Panc1 (cell line): ENCODE measurements at regions not wholly inside any gene's neighbourhood (a gene's known extent, or its start where the extent isn't known, plus 50 kb on each side); places are given as distances from the start of the nearest gene placed in this dataset.

Source experiments
- ATAC-seq: fragments of 200-7000 bp; cut with Tn5 transposase; 2 replicates; pipeline ENCODE4 v1.9.1; 2020; ENCODE audit warnings: mild to moderate bottlenecking, moderate library complexity
- BruUV-seq: library from RNA; stranded (reverse); fragments of 400-500 nt; replicated peaks from 2 replicates; lab custom pipeline; 2021; lab: Mats Ljungman, UMichigan
- CTCF ChIA-PET: fragments of 300-600 bp; sonication (Branson Sonifier 250); formaldehyde crosslinking; loops from one replicate; lab custom pipeline; 2022; ENCODE audit warnings: antibody characterized with exemption; lab: Charles Lee
- POLR2A ChIA-PET: fragments of 300-600 bp; sonication (Branson Sonifier 250); formaldehyde crosslinking; loops from one replicate; lab custom pipeline; 2022; ENCODE audit warnings: antibody characterized with exemption; lab: Charles Lee
- DNase-seq: peaks from one replicate; pipeline ENCODE4 v3.0.0-alpha.2; 2010; ENCODE audit warnings: low read depth, low spot score
- H3K27ac ChIP-seq: 2 replicates; pipeline ENCODE4 v1.5.1; 2011; ENCODE audit warnings: mild to moderate bottlenecking, low read length, inconsistent platforms
- H3K27me3 ChIP-seq: fragments of 200-500 bp; sonication (Bioruptor generic); 2 replicates; pipeline ENCODE4 v1.6.0; 2014; ENCODE audit warnings: low read length, inconsistent platforms; ENCODE audit not compliant: control insufficient read depth, insufficient read depth
- H3K36me3 ChIP-seq: fragments of 200-500 bp; sonication (Bioruptor generic); 2 replicates; pipeline ENCODE4 v1.5.1; 2014; ENCODE audit warnings: inconsistent platforms, mild to moderate bottlenecking, low read length, moderate library complexity; ENCODE audit not compliant: control insufficient read depth, insufficient read depth
- H3K4me1 ChIP-seq: 2 replicates; pipeline ENCODE4 v1.5.1; 2011; ENCODE audit warnings: inconsistent platforms, mild to moderate bottlenecking, low read length, moderate library complexity; ENCODE audit not compliant: control insufficient read depth, insufficient read depth
- H3K4me3 ChIP-seq, 2 experiments: 2 replicates each; pipeline ENCODE4 v1.5.1; 2011 to 2012; ENCODE audit warnings: low read depth in 2 of 2, low read length in 2 of 2, mild to moderate bottlenecking in 2 of 2, inconsistent platforms in 1 of 2, moderate library complexity in 1 of 2
- H3K9me3 ChIP-seq: fragments of 200-500 bp; sonication (Bioruptor generic); 2 replicates; pipeline ENCODE4 v1.5.1; 2014; ENCODE audit warnings: low read depth, mild to moderate bottlenecking, inconsistent platforms, low read length, moderate library complexity; ENCODE audit not compliant: control insufficient read depth, insufficient read depth
- CTCF ChIP-seq: fragments of 450-650 bp; IDR thresholded peaks from 2 replicates; pipeline ENCODE4 v1.5.1; 2017; ENCODE audit warnings: mild to moderate bottlenecking
- POLR2AphosphoS5 ChIP-seq: IDR thresholded peaks from 2 replicates; pipeline ENCODE4 v1.6.1; 2012; ENCODE audit warnings: mild to moderate bottlenecking, low read depth, low read length, moderate library complexity
- REST ChIP-seq, 2 experiments: IDR thresholded peaks; 2 replicates each; pipeline ENCODE4 v1.6.1; 2011 to 2012; ENCODE audit warnings: low read depth in 2 of 2, control low read depth in 1 of 2, low read length in 1 of 2, mild to moderate bottlenecking in 1 of 2, moderate library complexity in 1 of 2; ENCODE audit not compliant: insufficient read depth in 1 of 2
- SIN3A ChIP-seq: IDR thresholded peaks from 2 replicates; pipeline ENCODE4 v1.6.1; 2012; ENCODE audit warnings: low read depth, mild to moderate bottlenecking, low read length, moderate library complexity, borderline replicate concordance; ENCODE audit not compliant: insufficient read depth
- TCF7L2 ChIP-seq: IDR thresholded peaks from 2 replicates; pipeline ENCODE4 v1.6.1; 2011; ENCODE audit warnings: mild to moderate bottlenecking, low read depth, low read length, inconsistent platforms
- in situ Hi-C: cut with HindIII; loops from 2 replicates; pipeline ENCODE4 v1.10.0; 2016; ENCODE audit warnings: low sequenced_read_pairs, low pct_unique_long_range_greater_than_20kb
- intact Hi-C: fragments of 100-400 bp; cut with micrococcal nuclease; formaldehyde crosslinking; loops from one replicate; pipeline ENCODE4 v1.10.0; 2022; ENCODE audit not compliant: unreplicated experiment

GRCh38 chr7:46197785-46198540 lies 276.9 kb upstream of the IGFBP3 start:
- Histone ChIP-seq H3K4me3 (no peak overlapping the region), H3K27ac (no peak overlapping the region), H3K27me3 (no peaks in the 10 kb centered on the region), H3K4me1 (no peaks in the 10 kb centered on the region), H3K9me3 (no peaks in the 10 kb centered on the region), H3K36me3 (no peaks in the 10 kb centered on the region)
- BruUV-seq, result no TSS peak
- ATAC-seq (no peak), DNase-seq (no peak)
- ChIA-PET POLR2A (no interaction called here), CTCF (no interaction called here)
- TF ChIP-seq SIN3A, result no peak
- TF ChIP-seq CTCF, result no peak
- no peak for TF ChIP-seq REST (IDR thresholded peaks at IDR 0.05; ENCODE audit: insufficient read depth in 1 of 2, low read depth in 2 of 2, low read length in 1 of 2)
- TF ChIP-seq POLR2AphosphoS5, result no peak
- no peak for TF ChIP-seq TCF7L2
- intact Hi-C loops (no loop called here), in situ Hi-C loops (no loop called here)

GRCh38 chr7:46195934-46196333 lies 274.9 kb upstream of the IGFBP3 start:
- POLR2A ChIA-PET, result no interaction called here
- intact Hi-C loops, result no loop called here
- BruUV-seq, result no TSS peak

More at GRCh38 chr7:46195934-46196333, 274.9 kb upstream of the IGFBP3 start:
- DNase-seq (no peak), ATAC-seq (no peak)
- H3K27ac ChIP-seq, result no peak overlapping the region
- CTCF ChIA-PET, result no interaction called here
- no peak for TF ChIP-seq CTCF
- TF ChIP-seq REST (IDR thresholded peaks at IDR 0.05; ENCODE audit: insufficient read depth in 1 of 2, low read depth in 2 of 2, low read length in 1 of 2), result no peak
- no peak for TF ChIP-seq TCF7L2
- TF ChIP-seq SIN3A, result no peak
- no peak for TF ChIP-seq POLR2AphosphoS5
- no peak overlapping the region for H3K4me3 ChIP-seq
- no peaks in the 10 kb centered on the region for H3K4me1 ChIP-seq
- in situ Hi-C loops, result no loop called here
- H3K36me3 ChIP-seq, result no peaks in the 10 kb centered on the region
- H3K9me3 ChIP-seq, result no peaks in the 10 kb centered on the region
- no peaks in the 10 kb centered on the region for H3K27me3 ChIP-seq
